Caco-2 (cell line): ENCODE measurements at regions not wholly inside any gene's neighbourhood (a gene's known extent, or its start where the extent isn't known, plus 50 kb on each side); places are given as distances from the start of the nearest gene placed in this dataset.

ENCODE experiments used
- BruUV-seq: library from RNA; stranded (reverse); fragments of 400-500 nt; replicated peaks from 2 replicates; lab custom pipeline; 2021; lab: Mats Ljungman, UMichigan
- CTCF ChIA-PET: fragments of 300-600 bp; sonication (Branson Sonifier 250); formaldehyde crosslinking; loops from one replicate; lab custom pipeline; 2022; ENCODE audit warnings: antibody characterized with exemption; lab: Charles Lee
- POLR2A ChIA-PET: fragments of 300-600 bp; sonication (Branson Sonifier 250); formaldehyde crosslinking; loops from one replicate; lab custom pipeline; 2022; ENCODE audit warnings: antibody characterized with exemption; lab: Charles Lee
- DNase-seq, 2 experiments: peaks; one replicate each; pipeline versions ENCODE4 v3.0.0 to v3.0.0-alpha.2; 2020 to 2022
- H3K27me3 ChIP-seq: replicated peaks from 2 replicates; pipeline ENCODE4 v1.6.0; 2011; ENCODE audit warnings: low read length; ENCODE audit not compliant: control insufficient read depth, insufficient read depth
- H3K36me3 ChIP-seq: 2 replicates; pipeline ENCODE4 v1.5.1; 2011; ENCODE audit warnings: low read length; ENCODE audit not compliant: control insufficient read depth, insufficient read depth
- H3K4me1 ChIP-seq: fragments of 250-450 bp; sonication (Bioruptor Pico); 2 replicates; pipeline ENCODE4 v1.5.1; 2020; ENCODE audit warnings: mild to moderate bottlenecking
- H3K4me3 ChIP-seq: 2 replicates; pipeline ENCODE4 v1.5.1; 2011; ENCODE audit warnings: low read depth, mild to moderate bottlenecking, control low read depth, low read length
- H3K9me3 ChIP-seq: fragments of 250-450 bp; sonication (Bioruptor Pico); 2 replicates; pipeline ENCODE4 v1.5.1; 2020; ENCODE audit warnings: mild to moderate bottlenecking, moderate library complexity
- H3K27ac Mint-ChIP-seq: one replicate; pipeline ENCODE4 v1.8.0; 2022; ENCODE audit warnings: mixed read lengths; ENCODE audit not compliant: unreplicated experiment
- H3K27me3 Mint-ChIP-seq: one replicate; pipeline ENCODE4 v1.8.0; 2022; ENCODE audit warnings: mixed read lengths; ENCODE audit not compliant: insufficient read depth, unreplicated experiment
- H3K36me3 Mint-ChIP-seq: one replicate; pipeline ENCODE4 v1.8.0; 2022; ENCODE audit warnings: mild to moderate bottlenecking, mixed read lengths; ENCODE audit not compliant: insufficient read depth, unreplicated experiment
- H3K4me1 Mint-ChIP-seq: one replicate; pipeline ENCODE4 v1.8.0; 2022; ENCODE audit warnings: low read depth, mixed read lengths; ENCODE audit not compliant: unreplicated experiment
- H3K4me3 Mint-ChIP-seq: one replicate; pipeline ENCODE4 v1.8.0; 2022; ENCODE audit warnings: mild to moderate bottlenecking, moderate library complexity, mixed read lengths; ENCODE audit not compliant: unreplicated experiment
- H3K9me3 Mint-ChIP-seq: one replicate; pipeline ENCODE4 v1.8.0; 2022; ENCODE audit warnings: mixed read lengths; ENCODE audit not compliant: unreplicated experiment
- CTCF ChIP-seq, 2 experiments: fragments of 200-600 bp in 1 of 2; IDR thresholded peaks; 1 replicate in 1 of 2; 2 replicates in 1 of 2; pipeline versions ENCODE4 v1.5.1 to v1.8.0; 2011 to 2022; ENCODE audit warnings: antibody characterized with exemption in 1 of 2, control low read depth in 1 of 2, inconsistent platforms in 1 of 2, low read depth in 1 of 2, low read length in 1 of 2, mild to moderate bottlenecking in 1 of 2, moderate library complexity in 1 of 2; ENCODE audit not compliant: insufficient read depth in 1 of 2, severe bottlenecking in 1 of 2, unreplicated experiment in 1 of 2
- intact Hi-C: fragments of 100-400 bp; cut with micrococcal nuclease; formaldehyde crosslinking; loops from one replicate; pipeline ENCODE4 v1.10.0; 2022; ENCODE audit not compliant: unreplicated experiment

DNA sequence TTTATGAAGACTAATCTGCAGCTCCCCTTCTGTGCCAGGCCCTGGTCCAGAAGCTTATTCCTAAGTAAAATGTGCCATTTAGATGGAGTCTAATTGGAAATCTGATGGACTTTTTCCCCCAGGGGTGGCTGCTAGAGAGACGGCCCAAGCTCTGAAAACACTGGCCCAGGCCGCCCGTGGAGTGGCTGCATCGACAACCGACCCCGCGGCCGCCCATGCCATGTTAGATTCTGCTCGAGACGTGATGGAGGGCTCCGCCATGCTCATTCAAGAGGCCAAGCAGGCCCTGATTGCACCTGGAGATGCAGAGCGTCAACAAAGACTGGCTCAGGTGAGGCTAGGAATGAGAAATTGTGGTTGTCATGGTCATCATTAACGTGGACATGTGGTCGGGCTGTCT, 305.8 kb upstream of the TPM1 start:
- Histone ChIP-seq H3K36me3 (peaks cover 4% of the 10 kb centered on the region), H3K4me1 (no peaks in the 10 kb centered on the region), H3K4me3 (no peak overlapping the region), H3K9me3 (no peaks in the 10 kb centered on the region), H3K27me3 (no peaks in the 10 kb centered on the region)
- Mint-ChIP-seq H3K36me3 (peaks cover 92% of the 10 kb centered on the region), H3K27me3 (no peaks in the 10 kb centered on the region), H3K27ac (no peak overlapping the region), H3K4me1 (no peaks in the 10 kb centered on the region), H3K9me3 (no peaks in the 10 kb centered on the region), H3K4me3 (no peak overlapping the region)
- no peak for DNase-seq
- ChIA-PET POLR2A (no interaction called here), CTCF (interaction anchor here (0.7 kb wide), 1 partner anchor 16 kb away, joined by 3 read pairs; no protein-coding TSS in a partner anchor)
- no peak for TF ChIP-seq CTCF (IDR thresholded peaks at IDR 0.05; ENCODE audit: insufficient read depth in 1 of 2, low read depth in 1 of 2, low read length in 1 of 2, severe bottlenecking in 1 of 2, unreplicated experiment in 1 of 2)
- intact Hi-C loops, result no loop called here
- BruUV-seq, result no TSS peak

DNA sequence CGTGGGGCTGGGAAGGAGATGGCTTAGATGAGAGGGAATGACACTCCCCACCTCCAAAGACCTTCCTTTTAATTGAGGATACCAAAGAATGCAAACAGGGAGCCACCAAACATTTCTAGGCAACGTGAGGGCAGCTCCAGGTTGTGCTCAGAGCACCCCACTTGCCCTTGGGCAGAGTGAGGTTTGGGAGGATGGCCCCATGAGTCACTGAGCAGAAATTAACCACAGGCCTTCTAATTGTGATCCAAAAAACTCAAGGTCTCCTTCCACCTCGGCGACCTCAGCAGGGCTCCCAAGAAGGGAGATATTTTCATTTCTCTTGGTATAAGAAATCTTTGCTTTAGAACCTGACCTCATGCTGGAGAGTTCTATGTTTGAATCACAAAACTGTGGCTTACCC, 305.0 kb upstream of the TPM1 start:
- Histone ChIP-seq H3K4me1 (peaks cover 4% of the 10 kb centered on the region; the same call in 1 of the 2 replicates), H3K4me3 (no peak overlapping the region), H3K27me3 (no peaks in the 10 kb centered on the region), H3K9me3 (no peaks in the 10 kb centered on the region), H3K36me3 (peaks cover 4% of the 10 kb centered on the region)
- CTCF ChIA-PET, result interaction anchor here (0.6 kb wide), 1 partner anchor 76 kb away, joined by 5 read pairs; no protein-coding TSS in a partner anchor
- Mint-ChIP-seq H3K27ac (no peak overlapping the region), H3K27me3 (no peaks in the 10 kb centered on the region), H3K4me1 (no peaks in the 10 kb centered on the region), H3K4me3 (no peak overlapping the region), H3K36me3 (peaks cover 88% of the 10 kb centered on the region), H3K9me3 (no peaks in the 10 kb centered on the region)
- no peak for DNase-seq
- POLR2A ChIA-PET, result no interaction called here
- BruUV-seq, result no TSS peak
- TF ChIP-seq CTCF (IDR thresholded peaks at IDR 0.05; ENCODE audit: insufficient read depth in 1 of 2, low read depth in 1 of 2, low read length in 1 of 2, severe bottlenecking in 1 of 2, unreplicated experiment in 1 of 2), result no peak
- intact Hi-C loops, result no loop called here

DNA sequence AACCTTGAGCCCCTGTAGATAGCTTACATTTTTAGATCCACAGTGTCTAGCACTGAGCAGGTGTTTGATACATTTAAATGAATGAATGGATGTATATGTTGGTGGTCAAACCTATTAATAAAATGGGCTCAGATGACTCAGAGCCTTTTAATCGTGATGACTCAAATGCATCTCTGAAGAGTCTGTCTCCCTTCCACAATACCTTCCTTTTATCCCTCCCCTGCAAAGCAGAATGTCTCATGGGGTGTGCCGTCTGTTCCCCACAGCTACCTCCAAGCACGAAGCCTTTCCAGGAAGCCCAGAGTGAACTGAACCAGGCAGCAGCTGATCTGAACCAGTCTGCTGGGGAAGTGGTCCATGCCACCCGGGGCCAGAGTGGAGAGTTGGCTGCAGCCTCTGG, 303.5 kb upstream of the TPM1 start:
- H3K4me3 Mint-ChIP-seq, result no peak overlapping the region
- H3K9me3 Mint-ChIP-seq, result no peaks in the 10 kb centered on the region
- H3K4me1 Mint-ChIP-seq, result no peaks in the 10 kb centered on the region
- POLR2A ChIA-PET, result no interaction called here
- H3K36me3 ChIP-seq, result peaks cover 4% of the 10 kb centered on the region; the same call in 1 of the 2 replicates
- no peak for TF ChIP-seq CTCF (IDR thresholded peaks at IDR 0.05; ENCODE audit: insufficient read depth in 1 of 2, low read depth in 1 of 2, low read length in 1 of 2, severe bottlenecking in 1 of 2, unreplicated experiment in 1 of 2)
- H3K9me3 ChIP-seq, result no peaks in the 10 kb centered on the region
- intact Hi-C loops, result no loop called here
- no peak overlapping the region for H3K27ac Mint-ChIP-seq
- no peak for DNase-seq
- CTCF ChIA-PET, result no interaction called here
- no peaks in the 10 kb centered on the region for H3K27me3 ChIP-seq
- H3K27me3 Mint-ChIP-seq, result no peaks in the 10 kb centered on the region
- no peak overlapping the region for H3K4me3 ChIP-seq
- H3K36me3 Mint-ChIP-seq, result peaks cover 92% of the 10 kb centered on the region
- BruUV-seq, result no TSS peak
- peaks cover 4% of the 10 kb centered on the region; the same call in 1 of the 2 replicates for H3K4me1 ChIP-seq
